ENCODE measurements at regions not wholly inside any gene's neighbourhood (a gene's known extent, or its start where the extent isn't known, plus 50 kb on each side); places are given as distances from the start of the nearest gene placed in this dataset.

DNA sequence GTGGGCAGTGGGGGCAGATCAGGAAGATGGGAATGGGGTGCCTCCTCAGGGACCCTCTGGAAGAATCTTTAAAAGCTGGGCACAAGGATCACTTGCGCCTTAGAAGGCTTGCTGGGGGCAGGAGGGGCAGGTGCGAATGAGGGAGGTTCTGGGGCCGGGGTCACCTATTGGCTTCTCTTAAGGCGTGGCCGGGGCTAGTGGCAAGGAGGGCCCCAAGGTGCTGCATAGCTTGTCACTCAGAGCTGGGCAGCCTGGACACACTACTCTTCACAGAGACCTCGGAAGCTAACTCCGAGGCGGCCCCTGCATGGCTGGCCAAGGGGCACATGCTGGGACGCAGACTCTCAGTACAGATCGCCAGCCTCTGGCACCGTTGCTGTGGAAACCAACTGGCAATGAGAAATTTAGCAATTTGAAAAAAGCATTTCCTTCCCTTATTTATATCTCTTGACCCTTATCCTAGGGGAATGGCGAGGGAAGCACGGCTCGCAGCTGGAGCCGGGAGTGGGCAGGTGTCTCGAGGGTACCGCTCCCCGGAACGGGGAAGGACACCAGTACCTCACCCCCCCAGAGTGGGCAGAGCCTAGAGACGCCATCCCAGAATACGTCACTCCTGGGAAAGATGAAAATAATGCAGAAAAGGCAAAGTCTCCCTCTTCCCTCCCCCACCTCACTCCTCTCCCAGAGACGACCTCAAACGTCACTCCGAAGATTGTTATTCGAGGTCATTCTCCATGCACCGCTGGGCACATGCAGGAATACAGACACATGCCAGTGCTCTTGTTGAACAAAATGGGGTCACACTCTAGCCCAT is 188.1 kb downstream of the CTTN start:
- no peaks in the 10 kb centered on the region for H3K4me1 Mint-ChIP-seq (ENCODE audit: low read depth, unreplicated experiment)
- Histone ChIP-seq H3K4me1 (no peaks in the 10 kb centered on the region), H3K36me3 (ENCODE audit: control insufficient read depth, insufficient read depth, low read length) (no peaks in the 10 kb centered on the region), H3K9me3 (no peaks in the 10 kb centered on the region), H3K4me3 (ENCODE audit: low read depth, low read length) (no peak overlapping the region), H3K27me3 (replicated peaks; ENCODE audit: control insufficient read depth, insufficient read depth, low read length) (no peaks in the 10 kb centered on the region)
- TF ChIP-seq, protein P1, sequence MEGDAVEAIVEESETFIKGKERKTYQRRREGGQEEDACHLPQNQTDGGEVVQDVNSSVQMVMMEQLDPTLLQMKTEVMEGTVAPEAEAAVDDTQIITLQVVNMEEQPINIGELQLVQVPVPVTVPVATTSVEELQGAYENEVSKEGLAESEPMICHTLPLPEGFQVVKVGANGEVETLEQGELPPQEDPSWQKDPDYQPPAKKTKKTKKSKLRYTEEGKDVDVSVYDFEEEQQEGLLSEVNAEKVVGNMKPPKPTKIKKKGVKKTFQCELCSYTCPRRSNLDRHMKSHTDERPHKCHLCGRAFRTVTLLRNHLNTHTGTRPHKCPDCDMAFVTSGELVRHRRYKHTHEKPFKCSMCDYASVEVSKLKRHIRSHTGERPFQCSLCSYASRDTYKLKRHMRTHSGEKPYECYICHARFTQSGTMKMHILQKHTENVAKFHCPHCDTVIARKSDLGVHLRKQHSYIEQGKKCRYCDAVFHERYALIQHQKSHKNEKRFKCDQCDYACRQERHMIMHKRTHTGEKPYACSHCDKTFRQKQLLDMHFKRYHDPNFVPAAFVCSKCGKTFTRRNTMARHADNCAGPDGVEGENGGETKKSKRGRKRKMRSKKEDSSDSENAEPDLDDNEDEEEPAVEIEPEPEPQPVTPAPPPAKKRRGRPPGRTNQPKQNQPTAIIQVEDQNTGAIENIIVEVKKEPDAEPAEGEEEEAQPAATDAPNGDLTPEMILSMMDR (IDR thresholded peaks at IDR 0.05; ENCODE audit: insufficient read depth in 1 of 2, low read depth in 1 of 2, low read length in 1 of 2, severe bottlenecking in 1 of 2, unreplicated experiment in 1 of 2): no peak
- H3K36me3 Mint-ChIP-seq (ENCODE audit: insufficient read depth, unreplicated experiment): peaks cover 50% of the 10 kb centered on the region
- CTCF ChIA-PET: no interaction called here
- H3K27me3 Mint-ChIP-seq (ENCODE audit: insufficient read depth, unreplicated experiment): no peaks in the 10 kb centered on the region
- no peak for DNase-seq
- POLR2A ChIA-PET: no interaction called here
- intact Hi-C loops (cut with micrococcal nuclease; ENCODE audit: unreplicated experiment): no loop called here
- BruUV-seq (replicated peaks): no TSS peak
- no peaks in the 10 kb centered on the region for H3K9me3 Mint-ChIP-seq (ENCODE audit: unreplicated experiment)
- H3K27ac Mint-ChIP-seq (ENCODE audit: unreplicated experiment): no peak overlapping the region
- no peak overlapping the region for H3K4me3 Mint-ChIP-seq (ENCODE audit: unreplicated experiment)

DNA sequence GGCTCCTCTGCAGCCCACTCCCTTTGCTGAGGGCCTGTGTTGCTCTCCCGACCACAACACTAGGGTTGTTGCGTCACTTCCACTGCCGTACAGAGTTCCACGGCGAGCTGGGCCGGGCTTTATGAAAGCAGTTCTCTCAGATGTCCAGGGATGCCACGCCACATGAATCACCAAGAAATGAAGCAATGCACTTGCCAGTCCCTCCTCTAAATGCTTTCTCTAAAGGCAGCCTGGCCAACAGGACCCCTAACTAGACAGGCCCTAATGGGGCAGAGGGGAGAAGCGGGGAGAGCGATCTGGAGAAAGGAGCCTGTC is 188.7 kb downstream of the CTTN start:
- Mint-ChIP-seq H3K27me3 (ENCODE audit: insufficient read depth, unreplicated experiment) (no peaks in the 10 kb centered on the region), H3K36me3 (ENCODE audit: insufficient read depth, unreplicated experiment) (peaks cover 50% of the 10 kb centered on the region), H3K4me1 (ENCODE audit: low read depth, unreplicated experiment) (no peaks in the 10 kb centered on the region), H3K4me3 (ENCODE audit: unreplicated experiment) (no peak overlapping the region), H3K27ac (ENCODE audit: unreplicated experiment) (no peak overlapping the region), H3K9me3 (ENCODE audit: unreplicated experiment) (no peaks in the 10 kb centered on the region)
- no peak for DNase-seq
- intact Hi-C loops (cut with micrococcal nuclease; ENCODE audit: unreplicated experiment): no loop called here
- ChIA-PET CTCF (no interaction called here), POLR2A (no interaction called here)
- Histone ChIP-seq H3K4me1 (no peaks in the 10 kb centered on the region), H3K36me3 (ENCODE audit: control insufficient read depth, insufficient read depth, low read length) (no peaks in the 10 kb centered on the region), H3K27me3 (replicated peaks; ENCODE audit: control insufficient read depth, insufficient read depth, low read length) (no peaks in the 10 kb centered on the region), H3K9me3 (no peaks in the 10 kb centered on the region), H3K4me3 (ENCODE audit: low read depth, low read length) (no peak overlapping the region)
- no TSS peak for BruUV-seq (replicated peaks)
- TF ChIP-seq, protein P1 (IDR thresholded peaks at IDR 0.05; ENCODE audit: insufficient read depth in 1 of 2, low read depth in 1 of 2, low read length in 1 of 2, severe bottlenecking in 1 of 2, unreplicated experiment in 1 of 2): no peak

DNA sequence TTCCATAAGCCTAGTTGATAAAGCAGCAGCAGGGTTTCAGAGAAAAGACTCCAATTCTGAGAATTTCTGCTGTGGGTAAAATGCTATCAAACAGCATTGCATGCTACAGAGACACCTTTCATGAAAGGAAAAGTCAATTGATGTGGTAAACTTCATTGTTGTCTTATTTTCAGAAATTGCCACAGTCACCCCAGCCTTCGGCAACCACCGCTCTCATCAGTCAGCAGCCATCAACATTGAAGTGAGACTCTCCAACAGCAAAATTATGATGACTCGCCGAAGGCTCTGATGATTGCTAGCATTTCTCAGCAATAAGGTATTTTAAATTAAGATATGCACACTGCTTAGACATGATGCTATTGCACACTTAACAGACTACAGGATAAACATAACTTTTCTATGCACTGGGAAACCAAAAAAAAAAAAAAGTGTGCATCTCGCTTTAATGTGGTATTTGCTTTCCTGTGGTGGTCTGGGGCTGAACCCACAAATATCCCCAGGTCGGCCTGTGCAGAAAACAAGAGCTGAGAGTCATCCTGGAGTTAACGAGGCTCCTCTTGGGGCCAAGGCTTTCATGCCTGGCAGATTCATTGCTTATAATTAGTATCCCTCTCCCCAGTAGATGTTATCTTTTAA is 192.1 kb downstream of the CTTN start:
- no TSS peak for BruUV-seq (replicated peaks)
- no peaks in the 10 kb centered on the region for H3K27me3 Mint-ChIP-seq (ENCODE audit: insufficient read depth, unreplicated experiment)
- no peaks in the 10 kb centered on the region for H3K27me3 ChIP-seq (replicated peaks; ENCODE audit: control insufficient read depth, insufficient read depth, low read length)
- H3K36me3 Mint-ChIP-seq (ENCODE audit: insufficient read depth, unreplicated experiment): peaks cover 29% of the 10 kb centered on the region
- H3K4me3 ChIP-seq (ENCODE audit: low read depth, low read length): no peak overlapping the region
- no peaks in the 10 kb centered on the region for H3K9me3 Mint-ChIP-seq (ENCODE audit: unreplicated experiment)
- H3K27ac Mint-ChIP-seq (ENCODE audit: unreplicated experiment): no peak overlapping the region
- H3K36me3 ChIP-seq (ENCODE audit: control insufficient read depth, insufficient read depth, low read length): no peaks in the 10 kb centered on the region
- no peaks in the 10 kb centered on the region for H3K9me3 ChIP-seq
- no peak for DNase-seq
- H3K4me3 Mint-ChIP-seq (ENCODE audit: unreplicated experiment): no peak overlapping the region
- ChIA-PET POLR2A (no interaction called here), CTCF (no interaction called here)
- no peaks in the 10 kb centered on the region for H3K4me1 ChIP-seq
- no peaks in the 10 kb centered on the region for H3K4me1 Mint-ChIP-seq (ENCODE audit: low read depth, unreplicated experiment)
- intact Hi-C loops (cut with micrococcal nuclease; ENCODE audit: unreplicated experiment): no loop called here
- TF ChIP-seq, protein P1 (IDR thresholded peaks at IDR 0.05; ENCODE audit: insufficient read depth in 1 of 2, low read depth in 1 of 2, low read length in 1 of 2, severe bottlenecking in 1 of 2, unreplicated experiment in 1 of 2): no peak

Measured in Caco-2 (cell line).